ENCODE measurements at regions not wholly inside any gene's neighbourhood (a gene's known extent, or its start where the extent isn't known, plus 50 kb on each side); places are given as distances from the start of the nearest gene placed in this dataset.

GRCh38 chr10:20978617-20979016 is 81.5 kb upstream of the NEBL start:
- Histone ChIP-seq H3K27ac (no peak overlapping the region), H3K4me1 (peaks cover 14% of the 10 kb centered on the region), H3K27me3 (no peaks in the 10 kb centered on the region), H3K36me3 (replicated peaks in 1 of 2; ENCODE audit: insufficient read depth in 1 of 2, low read depth in 2 of 2) (no peaks in the 10 kb centered on the region), H3K9me3 (no peaks in the 10 kb centered on the region), H3K4me3 (no peak overlapping the region)
- ATAC-seq, result no peak
- TF ChIP-seq POLR2A (IDR thresholded peaks at IDR 0.05), result no peak
- no peak for TF ChIP-seq CTCF (IDR thresholded peaks at IDR 0.05)
- intact Hi-C loops (cut with DNase I), result no loop called here
- whole genome bisulfite sequencing, 2 donors, result 91 to 92% methylated on average over 5 of the region's 5 CpGs
- no peak for DNase-seq

GRCh38 chr10:20977300-20977699 is 80.2 kb upstream of the NEBL start:
- WGBS, 2 donors, result 37 to 41% methylated on average over 5 of the region's 5 CpGs
- H3K36me3 ChIP-seq (replicated peaks in 1 of 2; ENCODE audit: insufficient read depth in 1 of 2, low read depth in 2 of 2), result no peaks in the 10 kb centered on the region
- intact Hi-C loops (cut with DNase I), result no loop called here
- H3K27me3 ChIP-seq, result no peaks in the 10 kb centered on the region
- no peaks in the 10 kb centered on the region for H3K9me3 ChIP-seq
- H3K27ac ChIP-seq, result no peak overlapping the region
- ATAC-seq (no peak), DNase-seq (no peak)
- H3K4me1 ChIP-seq, result peaks cover 14% of the 10 kb centered on the region
- no peak overlapping the region for H3K4me3 ChIP-seq
- TF ChIP-seq POLR2A (IDR thresholded peaks at IDR 0.05) (no peak), CTCF (IDR thresholded peaks at IDR 0.05) (no peak)

- TF ChIP-seq CTCF (IDR thresholded peaks at IDR 0.05) (no peak), POLR2A (IDR thresholded peaks at IDR 0.05) (no peak)
- intact Hi-C loops (cut with DNase I), result no loop called here
- Histone ChIP-seq H3K4me3 (no peak overlapping the region), H3K4me1 (peaks cover 14% of the 10 kb centered on the region), H3K27me3 (no peaks in the 10 kb centered on the region), H3K9me3 (no peaks in the 10 kb centered on the region), H3K36me3 (replicated peaks in 1 of 2; ENCODE audit: insufficient read depth in 1 of 2, low read depth in 2 of 2) (no peaks in the 10 kb centered on the region), H3K27ac (no peak overlapping the region)
- WGBS, 2 donors, result 32 to 43% methylated on average over 3 of the region's 3 CpGs
- ATAC-seq (no peak), DNase-seq (no peak)
These were observed 79.8 kb upstream of the NEBL start for GRCh38 chr10:20976891-20977290.

GRCh38 chr10:20976390-20976789 is 79.3 kb upstream of the NEBL start:
- H3K36me3 ChIP-seq (replicated peaks in 1 of 2; ENCODE audit: insufficient read depth in 1 of 2, low read depth in 2 of 2), result no peaks in the 10 kb centered on the region
- intact Hi-C loops (cut with DNase I), result no loop called here
- no peak for ATAC-seq
- H3K27ac ChIP-seq, result no peak overlapping the region
- no peak for TF ChIP-seq CTCF (IDR thresholded peaks at IDR 0.05)
- TF ChIP-seq POLR2A (IDR thresholded peaks at IDR 0.05), result no peak
- no peak for DNase-seq
- H3K9me3 ChIP-seq, result no peaks in the 10 kb centered on the region
- no peaks in the 10 kb centered on the region for H3K27me3 ChIP-seq
- peaks cover 14% of the 10 kb centered on the region for H3K4me1 ChIP-seq
- WGBS, 2 donors, result 93 to 94% methylated on average over 3 of the region's 3 CpGs
- H3K4me3 ChIP-seq, result no peak overlapping the region

- H3K4me3 ChIP-seq, result no peak overlapping the region
- ATAC-seq, result no peak
- no peaks in the 10 kb centered on the region for H3K9me3 ChIP-seq
- WGBS, 2 donors, result 85 to 95% methylated on average over 4 of the region's 4 CpGs
- intact Hi-C loops (cut with DNase I), result no loop called here
- no peak overlapping the region for H3K27ac ChIP-seq
- H3K36me3 ChIP-seq (replicated peaks in 1 of 2; ENCODE audit: insufficient read depth in 1 of 2, low read depth in 2 of 2), result no peaks in the 10 kb centered on the region
- TF ChIP-seq CTCF (IDR thresholded peaks at IDR 0.05), result no peak
- no peak for TF ChIP-seq POLR2A (IDR thresholded peaks at IDR 0.05)
- no peak for DNase-seq
- no peaks in the 10 kb centered on the region for H3K27me3 ChIP-seq
- peaks cover 14% of the 10 kb centered on the region for H3K4me1 ChIP-seq
These were observed 78.1 kb upstream of the NEBL start for GRCh38 chr10:20975236-20975635.
